OCI-LY7 (cell line): ENCODE measurements at regions not wholly inside any gene's neighbourhood (a gene's known extent, or its start where the extent isn't known, plus 50 kb on each side); places are given as distances from the start of the nearest gene placed in this dataset.

Source experiments
- BruUV-seq: library from RNA; stranded (reverse); fragments of 400-500 nt; replicated peaks from 2 replicates; lab custom pipeline; 2021; lab: Mats Ljungman, UMichigan
- CTCF ChIA-PET: fragments of 300-600 bp; sonication (Branson Sonifier 250); formaldehyde crosslinking; loops from one replicate; lab custom pipeline; 2022; ENCODE audit warnings: antibody characterized with exemption; ENCODE audit not compliant: unreplicated experiment; lab: Charles Lee
- POLR2A ChIA-PET: fragments of 300-600 bp; sonication (Branson Sonifier 250); formaldehyde crosslinking; loops from one replicate; lab custom pipeline; 2022; ENCODE audit warnings: antibody characterized with exemption; lab: Charles Lee
- DNase-seq: peaks from one replicate; pipeline ENCODE4 v3.0.0-alpha.2; 2015; ENCODE audit warnings: low spot score
- H2AFZ ChIP-seq: fragments of 200-600 bp; sonication (generic), shearing (Covaris generic); 2 replicates; pipeline ENCODE4 v1.6.1; 2014; ENCODE audit warnings: mild to moderate bottlenecking, antibody characterized with exemption, low read length, moderate library complexity
- H3K27ac ChIP-seq: fragments of 200-600 bp; sonication (generic); 2 replicates; pipeline ENCODE4 v1.5.1; 2014; ENCODE audit warnings: mixed run types, low read depth, mild to moderate bottlenecking, moderate library complexity, low read length, inconsistent platforms; ENCODE audit not compliant: poor library complexity, severe bottlenecking
- H3K36me3 ChIP-seq: fragments of 200-600 bp; sonication (generic); 2 replicates; pipeline ENCODE4 v1.6.1; 2014; ENCODE audit warnings: mild to moderate bottlenecking, antibody characterized with exemption, low read length, moderate library complexity, mixed read lengths; ENCODE audit not compliant: insufficient read depth
- H3K4me1 ChIP-seq: fragments of 200-600 bp; sonication (generic); 2 replicates; pipeline ENCODE4 v1.5.1; 2014; ENCODE audit warnings: mild to moderate bottlenecking, low read length; ENCODE audit not compliant: insufficient read depth, poor library complexity, severe bottlenecking
- H3K4me2 ChIP-seq: fragments of 200-600 bp; sonication (generic); 2 replicates; pipeline ENCODE4 v1.6.1; 2014; ENCODE audit warnings: mild to moderate bottlenecking, low read length
- H3K4me3 ChIP-seq: fragments of 200-600 bp; sonication (generic); 2 replicates; pipeline ENCODE4 v1.5.1; 2014; ENCODE audit warnings: mild to moderate bottlenecking, low read depth, low read length; ENCODE audit not compliant: poor library complexity, severe bottlenecking
- H3K79me2 ChIP-seq: fragments of 200-600 bp; sonication (generic); 2 replicates; pipeline ENCODE4 v1.6.1; 2016; ENCODE audit warnings: low read depth, mild to moderate bottlenecking, low read length, moderate library complexity, mixed read lengths; ENCODE audit not compliant: insufficient read depth
- H3K9me2 ChIP-seq: fragments of 200-600 bp; sonication (generic); 2 replicates; pipeline ENCODE4 v1.6.1; 2016; ENCODE audit warnings: mild to moderate bottlenecking, low read length, mixed read lengths; ENCODE audit not compliant: insufficient read depth
- H3K9me3 ChIP-seq: fragments of 200-600 bp; sonication (generic); 2 replicates; pipeline ENCODE4 v1.6.1; 2014; ENCODE audit warnings: mild to moderate bottlenecking, mixed run types, low read length, mixed read lengths
- H4K20me1 ChIP-seq: fragments of 200-600 bp; sonication (generic); 2 replicates; pipeline ENCODE4 v1.6.1; 2014; ENCODE audit warnings: mild to moderate bottlenecking, antibody characterized with exemption, low read length, moderate library complexity, mixed read lengths; ENCODE audit not compliant: insufficient read depth
- EZH2phosphoT487 ChIP-seq: fragments of 200-600 bp; sonication (generic); IDR thresholded peaks from 2 replicates; pipeline ENCODE4 v1.6.1; 2018; ENCODE audit warnings: low read depth, borderline replicate concordance, mild to moderate bottlenecking, mixed run types, antibody characterized with exemption, low read length, moderate library complexity, mixed read lengths
- intact Hi-C: fragments of 100-400 bp; cut with micrococcal nuclease; formaldehyde crosslinking; loops from one replicate; pipeline ENCODE4 v1.10.0; 2022; ENCODE audit not compliant: unreplicated experiment
- TF ChIP-seq, protein P1 (sequence below): fragments of 200-600 bp; sonication (generic); conservative IDR thresholded peaks from 2 replicates; pipeline ENCODE4 v1.5.1; 2014; ENCODE audit warnings: mild to moderate bottlenecking, antibody characterized with exemption, low read length, moderate library complexity, mixed read lengths

DNA sequence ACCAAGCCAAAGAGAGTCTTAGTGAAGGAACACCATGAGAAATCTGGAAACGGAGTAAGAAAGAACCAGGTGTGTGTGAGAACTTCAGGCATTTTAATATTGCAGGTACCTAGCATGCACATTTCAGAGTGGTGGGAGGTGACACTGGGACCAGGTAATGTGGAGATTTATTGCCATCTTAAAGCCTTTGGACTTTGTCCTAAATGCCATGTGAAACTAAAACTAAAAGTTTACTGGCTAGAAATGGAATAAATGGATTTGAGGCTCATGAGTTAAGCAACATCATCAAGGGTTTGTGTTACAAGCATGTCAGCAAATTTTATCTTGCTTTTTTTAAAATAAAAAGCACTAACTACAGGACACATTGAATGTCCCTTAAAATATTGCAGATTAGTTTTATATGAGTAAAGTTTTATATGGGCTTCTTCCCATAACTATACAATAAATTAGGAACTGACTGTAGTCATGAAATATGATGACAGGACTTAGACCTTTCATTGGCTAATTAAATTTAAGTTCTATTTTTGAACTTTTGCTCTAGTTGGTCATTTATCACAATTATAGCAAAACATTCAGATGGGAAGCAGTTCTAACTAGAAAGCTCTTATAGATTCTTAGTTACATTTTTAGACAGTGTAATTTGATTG is 721.1 kb upstream of the NOVA1 start:
- DNase-seq: no peak
- Histone ChIP-seq H2AFZ (no peak overlapping the region), H3K9me2 (no peaks in the 10 kb centered on the region), H3K9me3 (0 out of 2 replicates have a peak, but pooled peaks cover 16% of the 10 kb centered on the region), H3K27ac (no peak overlapping the region), H3K4me2 (no peak overlapping the region), H3K79me2 (no peaks in the 10 kb centered on the region), H3K4me3 (no peak overlapping the region), H3K36me3 (no peaks in the 10 kb centered on the region), H3K4me1 (no peaks in the 10 kb centered on the region), H4K20me1 (no peaks in the 10 kb centered on the region)
- intact Hi-C loops: no loop called here
- CTCF ChIA-PET: no interaction called here
- BruUV-seq: no TSS peak
- POLR2A ChIA-PET: no interaction called here
- no peak for TF ChIP-seq EZH2phosphoT487
- TF ChIP-seq, protein P1, sequence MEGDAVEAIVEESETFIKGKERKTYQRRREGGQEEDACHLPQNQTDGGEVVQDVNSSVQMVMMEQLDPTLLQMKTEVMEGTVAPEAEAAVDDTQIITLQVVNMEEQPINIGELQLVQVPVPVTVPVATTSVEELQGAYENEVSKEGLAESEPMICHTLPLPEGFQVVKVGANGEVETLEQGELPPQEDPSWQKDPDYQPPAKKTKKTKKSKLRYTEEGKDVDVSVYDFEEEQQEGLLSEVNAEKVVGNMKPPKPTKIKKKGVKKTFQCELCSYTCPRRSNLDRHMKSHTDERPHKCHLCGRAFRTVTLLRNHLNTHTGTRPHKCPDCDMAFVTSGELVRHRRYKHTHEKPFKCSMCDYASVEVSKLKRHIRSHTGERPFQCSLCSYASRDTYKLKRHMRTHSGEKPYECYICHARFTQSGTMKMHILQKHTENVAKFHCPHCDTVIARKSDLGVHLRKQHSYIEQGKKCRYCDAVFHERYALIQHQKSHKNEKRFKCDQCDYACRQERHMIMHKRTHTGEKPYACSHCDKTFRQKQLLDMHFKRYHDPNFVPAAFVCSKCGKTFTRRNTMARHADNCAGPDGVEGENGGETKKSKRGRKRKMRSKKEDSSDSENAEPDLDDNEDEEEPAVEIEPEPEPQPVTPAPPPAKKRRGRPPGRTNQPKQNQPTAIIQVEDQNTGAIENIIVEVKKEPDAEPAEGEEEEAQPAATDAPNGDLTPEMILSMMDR: no peak

DNA sequence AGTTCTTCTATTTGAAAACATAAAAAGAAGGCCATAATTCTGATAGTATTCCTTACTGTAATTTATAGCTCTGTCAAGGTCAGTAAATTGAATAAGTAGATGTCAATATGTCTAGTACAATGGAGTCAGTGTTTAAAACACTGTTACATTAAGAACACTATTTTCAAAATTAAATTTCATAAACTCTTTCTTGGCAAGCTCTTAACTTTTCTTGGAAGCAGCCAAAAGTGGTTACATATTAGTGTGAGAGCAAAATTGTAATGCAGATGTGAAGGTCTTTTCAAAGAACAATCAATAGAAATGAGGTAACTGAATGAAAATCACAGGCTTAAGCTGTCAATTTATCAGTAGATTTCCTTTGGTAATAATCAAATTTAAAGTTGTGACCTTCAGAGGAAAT is 722.4 kb upstream of the NOVA1 start:
- 0 out of 2 replicates have a peak, but pooled peaks cover 16% of the 10 kb centered on the region for H3K9me3 ChIP-seq
- no TSS peak for BruUV-seq

DNA sequence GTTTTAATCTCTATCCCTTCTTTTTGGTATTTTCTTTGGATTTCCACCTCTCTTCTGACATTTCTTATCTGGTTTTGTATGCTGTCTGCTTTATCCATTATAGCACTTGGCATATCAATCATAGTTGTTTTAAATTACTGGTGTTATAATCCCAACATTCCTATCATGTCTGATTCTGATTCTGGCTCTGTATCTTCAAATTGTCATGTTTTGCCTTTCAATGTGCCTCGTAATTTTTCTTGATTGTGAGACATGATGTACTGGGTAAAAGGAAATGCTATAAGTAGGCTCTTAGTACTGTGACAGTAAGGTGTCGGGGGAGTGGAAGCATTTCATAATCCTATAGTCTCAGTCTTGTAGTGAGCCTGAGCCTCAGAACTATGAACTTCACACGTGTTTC is 729.3 kb upstream of the NOVA1 start:
- peaks cover 7% of the 10 kb centered on the region; the same call in 1 of the 2 replicates for H3K9me3 ChIP-seq
- no peak overlapping the region for H3K4me3 ChIP-seq
- no peaks in the 10 kb centered on the region for H4K20me1 ChIP-seq
- no peak for DNase-seq
- no peaks in the 10 kb centered on the region for H3K36me3 ChIP-seq
- H2AFZ ChIP-seq: no peak overlapping the region
- H3K79me2 ChIP-seq: no peaks in the 10 kb centered on the region
- no TSS peak for BruUV-seq
- intact Hi-C loops: no loop called here
- ChIA-PET CTCF (no interaction called here), POLR2A (no interaction called here)
- H3K9me2 ChIP-seq: no peaks in the 10 kb centered on the region
- TF ChIP-seq EZH2phosphoT487: no peak
- TF ChIP-seq, protein P1: no peak
- H3K4me1 ChIP-seq: no peaks in the 10 kb centered on the region
- H3K27ac ChIP-seq: no peak overlapping the region
- H3K4me2 ChIP-seq: no peak overlapping the region

More for the DNA sequence above, 722.4 kb upstream of the NOVA1 start:
- POLR2A ChIA-PET: interaction anchor here (1.4 kb wide), 1 partner anchor 9 kb away, joined by 7 read pairs; no protein-coding TSS in a partner anchor
- H3K79me2 ChIP-seq: no peaks in the 10 kb centered on the region
- no peaks in the 10 kb centered on the region for H3K4me1 ChIP-seq
- no peak overlapping the region for H3K4me3 ChIP-seq
- H3K9me2 ChIP-seq: no peaks in the 10 kb centered on the region
- no peak overlapping the region for H3K4me2 ChIP-seq
- intact Hi-C loops: no loop called here
- H3K27ac ChIP-seq: no peak overlapping the region
- no peak for DNase-seq
- H2AFZ ChIP-seq: no peak overlapping the region
- CTCF ChIA-PET: no interaction called here
- H4K20me1 ChIP-seq: no peaks in the 10 kb centered on the region
- TF ChIP-seq EZH2phosphoT487: no peak
- TF ChIP-seq, protein P1: no peak
- H3K36me3 ChIP-seq: no peaks in the 10 kb centered on the region
